GM23338 (cell line): ENCODE measurements at regions not wholly inside any gene's neighbourhood (a gene's known extent, or its start where the extent isn't known, plus 50 kb on each side); places are given as distances from the start of the nearest gene placed in this dataset.
A peak's percentile ranks its signal among the peaks of the same experiment; 100 is the strongest.

Experiments
- ATAC-seq: fragments of 200-7000 bp; cut with Tn5 transposase; 3 replicates; pipeline ENCODE4 v1.9.1; 2020
- DNase-seq: peaks from one replicate; pipeline ENCODE4 v3.0.0-alpha.2; 2015; ENCODE audit warnings: low spot score
- H2AFZ ChIP-seq: fragments of 200-600 bp; sonication (generic); 2 replicates; pipeline ENCODE4 v1.8.0; 2016; ENCODE audit warnings: antibody characterized with exemption, mild to moderate bottlenecking, moderate library complexity
- H3F3A ChIP-seq: fragments of 200-600 bp; sonication (generic); replicated peaks from 2 replicates; pipeline ENCODE4 v1.8.0; 2017; ENCODE audit warnings: antibody characterized with exemption, mixed run types, low read depth
- H3K27ac ChIP-seq: fragments of 200-600 bp; sonication (generic); 2 replicates; pipeline ENCODE4 v1.6.1; 2016; ENCODE audit warnings: low read depth
- H3K27me3 ChIP-seq: fragments of 200-600 bp; sonication (generic); 2 replicates; pipeline ENCODE4 v1.8.0; 2016; ENCODE audit warnings: mild to moderate bottlenecking, mixed run types, moderate library complexity; ENCODE audit not compliant: insufficient read depth
- H3K36me3 ChIP-seq: fragments of 200-600 bp; sonication (generic); 2 replicates; pipeline ENCODE4 v1.8.0; 2016; ENCODE audit warnings: mild to moderate bottlenecking; ENCODE audit not compliant: insufficient read depth
- H3K4me1 ChIP-seq: fragments of 200-600 bp; sonication (generic); 2 replicates; pipeline ENCODE4 v1.8.0; 2016; ENCODE audit warnings: mild to moderate bottlenecking, moderate library complexity; ENCODE audit not compliant: insufficient read depth
- H3K4me2 ChIP-seq: fragments of 200-600 bp; sonication (generic); 2 replicates; pipeline ENCODE4 v1.7.1; 2017; ENCODE audit warnings: mixed run types
- H3K4me3 ChIP-seq: fragments of 200-600 bp; sonication (generic); 2 replicates; pipeline ENCODE4 v1.6.1; 2016; ENCODE audit warnings: mixed run types
- H3K79me2 ChIP-seq: fragments of 200-600 bp; sonication (generic); replicated peaks from 2 replicates; pipeline ENCODE4 v1.8.0; 2017; ENCODE audit warnings: mild to moderate bottlenecking; ENCODE audit not compliant: insufficient read depth
- H3K9me2 ChIP-seq: fragments of 200-600 bp; sonication (generic); 2 replicates; pipeline ENCODE4 v1.8.0; 2017; ENCODE audit not compliant: insufficient read depth
- H4K20me1 ChIP-seq: fragments of 200-600 bp; sonication (generic); replicated peaks from 2 replicates; pipeline ENCODE4 v1.8.0; 2017; ENCODE audit warnings: mild to moderate bottlenecking; ENCODE audit not compliant: insufficient read depth
- H3K27ac Mint-ChIP-seq: 2 replicates; pipeline ENCODE4 v1.8.0; 2020; ENCODE audit warnings: inconsistent platforms, mild to moderate bottlenecking, moderate library complexity, mixed read lengths
- H3K27me3 Mint-ChIP-seq: 3 replicates; pipeline ENCODE4 v1.8.0; 2022; ENCODE audit warnings: low read depth, mild to moderate bottlenecking, moderate library complexity, mixed read lengths, inconsistent platforms; ENCODE audit not compliant: insufficient read depth, poor library complexity
- H3K36me3 Mint-ChIP-seq: 3 replicates; pipeline ENCODE4 v1.8.0; 2021; ENCODE audit warnings: low read depth, mild to moderate bottlenecking, inconsistent platforms, moderate library complexity, mixed read lengths
- H3K4me1 Mint-ChIP-seq: 3 replicates; pipeline ENCODE4 v1.8.0; 2020; ENCODE audit warnings: mild to moderate bottlenecking, inconsistent platforms, mixed read lengths
- H3K4me3 Mint-ChIP-seq: 3 replicates; pipeline ENCODE4 v1.8.0; 2021; ENCODE audit warnings: moderate library complexity, mild to moderate bottlenecking, inconsistent platforms, mixed read lengths
- H3K9me3 Mint-ChIP-seq: 3 replicates; pipeline ENCODE4 v1.8.0; 2020; ENCODE audit warnings: moderate library complexity, mild to moderate bottlenecking, inconsistent platforms, mixed read lengths
- CREB1 ChIP-seq: fragments of 250-450 bp; sonication (Bioruptor Pico); IDR thresholded peaks from 2 replicates; pipeline ENCODE4 v1.5.0; 2020; ENCODE audit warnings: low read depth, mild to moderate bottlenecking, moderate library complexity
- CTCF ChIP-seq, 2 experiments: fragments of 200-600 bp in 1 of 2; sonication (generic) in 1 of 2; conservative IDR thresholded peaks; 2 replicates each; pipeline versions ENCODE4 v1.5.1 to v1.6.1; 2016 to 2017; ENCODE audit warnings: antibody characterized with exemption in 2 of 2, low read depth in 2 of 2, mild to moderate bottlenecking in 2 of 2, moderate library complexity in 1 of 2
- EZH2 ChIP-seq: fragments of 200-600 bp; sonication (generic); IDR thresholded peaks from one replicate; pipeline ENCODE4 v1.8.0; 2017; ENCODE audit warnings: antibody characterized with exemption, mild to moderate bottlenecking, low read depth; ENCODE audit not compliant: unreplicated experiment
- EZH2phosphoT487 ChIP-seq: fragments of 200-600 bp; sonication (generic); IDR thresholded peaks from one replicate; pipeline ENCODE4 v1.8.1; 2018; ENCODE audit warnings: antibody characterized with exemption; ENCODE audit not compliant: unreplicated experiment
- POLR2AphosphoS5 ChIP-seq: IDR thresholded peaks from 2 replicates; pipeline ENCODE4 v1.6.1; 2016; ENCODE audit warnings: antibody characterized with exemption, low read depth
- REST ChIP-seq: IDR thresholded peaks from one replicate; pipeline ENCODE4 v1.6.1; 2018; ENCODE audit warnings: antibody characterized with exemption; ENCODE audit not compliant: unreplicated experiment
- TF ChIP-seq, protein P1 (sequence below): fragments of 250-450 bp; sonication (Bioruptor Pico); IDR thresholded peaks from 2 replicates; pipeline ENCODE4 v1.5.0; 2020; ENCODE audit warnings: mild to moderate bottlenecking, moderate library complexity

GRCh38 chrX:16268206-16268605 lies 100.9 kb downstream of the MAGEB17 start:
- Histone ChIP-seq H3K27me3 (no peaks in the 10 kb centered on the region), H3F3A (no peaks in the 10 kb centered on the region), H3K4me2 (no peak overlapping the region), H2AFZ (no peak overlapping the region), H3K36me3 (no peaks in the 10 kb centered on the region), H3K4me1 (no peaks in the 10 kb centered on the region), H3K27ac (no peak overlapping the region), H4K20me1 (no peaks in the 10 kb centered on the region), H3K9me2 (no peaks in the 10 kb centered on the region), H3K79me2 (no peaks in the 10 kb centered on the region), H3K4me3 (no peak overlapping the region)
- Mint-ChIP-seq H3K9me3 (peaks cover 16% of the 10 kb centered on the region), H3K27ac (no peak overlapping the region), H3K4me3 (no peak overlapping the region), H3K36me3 (peaks cover 6% of the 10 kb centered on the region; the same call in 2 of the 3 replicates), H3K27me3 (no peaks in the 10 kb centered on the region), H3K4me1 (no peaks in the 10 kb centered on the region)
- no peak for ATAC-seq
- DNase-seq, result no peak
- TF ChIP-seq EZH2phosphoT487 (no peak), REST (no peak), CTCF (conservative IDR thresholded peaks at IDR 0.05; ENCODE audit: low read depth in 2 of 2) (no peak), CREB1 (no peak), EZH2 (no peak), POLR2AphosphoS5 (no peak)

- Histone ChIP-seq H3K9me2 (no peaks in the 10 kb centered on the region), H3K27me3 (no peaks in the 10 kb centered on the region), H3F3A (no peaks in the 10 kb centered on the region), H3K4me2 (no peak overlapping the region), H3K79me2 (no peaks in the 10 kb centered on the region), H3K36me3 (no peaks in the 10 kb centered on the region), H4K20me1 (no peaks in the 10 kb centered on the region), H2AFZ (0 out of 2 replicates have a peak overlapping the region, but pooled peaks have one; percentile 47), H3K4me3 (no peak overlapping the region), H3K4me1 (no peaks in the 10 kb centered on the region), H3K27ac (no peak overlapping the region)
- peak; percentile 52 for ATAC-seq
- Mint-ChIP-seq H3K4me3 (no peak overlapping the region), H3K27ac (no peak overlapping the region), H3K27me3 (peaks cover 4% of the 10 kb centered on the region), H3K36me3 (peaks cover 24% of the 10 kb centered on the region; the same call in 2 of the 3 replicates), H3K9me3 (peaks cover 10% of the 10 kb centered on the region; the same call in 2 of the 3 replicates), H3K4me1 (peaks cover 3% of the 10 kb centered on the region; the same call in 1 of the 3 replicates)
- DNase-seq, result peak; percentile 50
- TF ChIP-seq, protein P1, sequence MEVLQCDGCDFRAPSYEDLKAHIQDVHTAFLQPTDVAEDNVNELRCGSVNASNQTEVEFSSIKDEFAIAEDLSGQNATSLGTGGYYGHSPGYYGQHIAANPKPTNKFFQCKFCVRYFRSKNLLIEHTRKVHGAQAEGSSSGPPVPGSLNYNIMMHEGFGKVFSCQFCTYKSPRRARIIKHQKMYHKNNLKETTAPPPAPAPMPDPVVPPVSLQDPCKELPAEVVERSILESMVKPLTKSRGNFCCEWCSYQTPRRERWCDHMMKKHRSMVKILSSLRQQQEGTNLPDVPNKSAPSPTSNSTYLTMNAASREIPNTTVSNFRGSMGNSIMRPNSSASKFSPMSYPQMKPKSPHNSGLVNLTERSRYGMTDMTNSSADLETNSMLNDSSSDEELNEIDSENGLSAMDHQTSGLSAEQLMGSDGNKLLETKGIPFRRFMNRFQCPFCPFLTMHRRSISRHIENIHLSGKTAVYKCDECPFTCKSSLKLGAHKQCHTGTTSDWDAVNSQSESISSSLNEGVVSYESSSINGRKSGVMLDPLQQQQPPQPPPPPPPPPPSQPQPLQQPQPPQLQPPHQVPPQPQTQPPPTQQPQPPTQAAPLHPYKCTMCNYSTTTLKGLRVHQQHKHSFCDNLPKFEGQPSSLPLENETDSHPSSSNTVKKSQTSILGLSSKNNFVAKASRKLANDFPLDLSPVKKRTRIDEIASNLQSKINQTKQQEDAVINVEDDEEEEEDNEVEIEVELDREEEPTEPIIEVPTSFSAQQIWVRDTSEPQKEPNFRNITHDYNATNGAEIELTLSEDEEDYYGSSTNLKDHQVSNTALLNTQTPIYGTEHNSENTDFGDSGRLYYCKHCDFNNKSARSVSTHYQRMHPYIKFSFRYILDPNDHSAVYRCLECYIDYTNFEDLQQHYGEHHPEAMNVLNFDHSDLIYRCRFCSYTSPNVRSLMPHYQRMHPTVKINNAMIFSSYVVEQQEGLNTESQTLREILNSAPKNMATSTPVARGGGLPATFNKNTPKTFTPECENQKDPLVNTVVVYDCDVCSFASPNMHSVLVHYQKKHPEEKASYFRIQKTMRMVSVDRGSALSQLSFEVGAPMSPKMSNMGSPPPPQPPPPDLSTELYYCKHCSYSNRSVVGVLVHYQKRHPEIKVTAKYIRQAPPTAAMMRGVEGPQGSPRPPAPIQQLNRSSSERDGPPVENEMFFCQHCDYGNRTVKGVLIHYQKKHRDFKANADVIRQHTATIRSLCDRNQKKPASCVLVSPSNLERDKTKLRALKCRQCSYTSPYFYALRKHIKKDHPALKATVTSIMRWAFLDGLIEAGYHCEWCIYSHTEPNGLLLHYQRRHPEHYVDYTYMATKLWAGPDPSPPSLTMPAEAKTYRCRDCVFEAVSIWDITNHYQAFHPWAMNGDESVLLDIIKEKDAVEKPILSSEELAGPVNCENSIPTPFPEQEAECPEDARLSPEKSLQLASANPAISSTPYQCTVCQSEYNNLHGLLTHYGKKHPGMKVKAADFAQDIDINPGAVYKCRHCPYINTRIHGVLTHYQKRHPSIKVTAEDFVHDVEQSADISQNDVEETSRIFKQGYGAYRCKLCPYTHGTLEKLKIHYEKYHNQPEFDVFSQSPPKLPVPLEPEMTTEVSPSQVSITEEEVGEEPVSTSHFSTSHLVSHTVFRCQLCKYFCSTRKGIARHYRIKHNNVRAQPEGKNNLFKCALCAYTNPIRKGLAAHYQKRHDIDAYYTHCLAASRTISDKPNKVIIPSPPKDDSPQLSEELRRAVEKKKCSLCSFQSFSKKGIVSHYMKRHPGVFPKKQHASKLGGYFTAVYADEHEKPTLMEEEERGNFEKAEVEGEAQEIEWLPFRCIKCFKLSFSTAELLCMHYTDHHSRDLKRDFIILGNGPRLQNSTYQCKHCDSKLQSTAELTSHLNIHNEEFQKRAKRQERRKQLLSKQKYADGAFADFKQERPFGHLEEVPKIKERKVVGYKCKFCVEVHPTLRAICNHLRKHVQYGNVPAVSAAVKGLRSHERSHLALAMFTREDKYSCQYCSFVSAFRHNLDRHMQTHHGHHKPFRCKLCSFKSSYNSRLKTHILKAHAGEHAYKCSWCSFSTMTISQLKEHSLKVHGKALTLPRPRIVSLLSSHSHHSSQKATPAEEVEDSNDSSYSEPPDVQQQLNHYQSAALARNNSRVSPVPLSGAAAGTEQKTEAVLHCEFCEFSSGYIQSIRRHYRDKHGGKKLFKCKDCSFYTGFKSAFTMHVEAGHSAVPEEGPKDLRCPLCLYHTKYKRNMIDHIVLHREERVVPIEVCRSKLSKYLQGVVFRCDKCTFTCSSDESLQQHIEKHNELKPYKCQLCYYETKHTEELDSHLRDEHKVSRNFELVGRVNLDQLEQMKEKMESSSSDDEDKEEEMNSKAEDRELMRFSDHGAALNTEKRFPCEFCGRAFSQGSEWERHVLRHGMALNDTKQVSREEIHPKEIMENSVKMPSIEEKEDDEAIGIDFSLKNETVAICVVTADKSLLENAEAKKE (CRISPR knock-in tag), result 0 out of 2 replicates have a peak, but pooled peaks have one; percentile 35
- TF ChIP-seq CTCF (conservative IDR thresholded peaks at IDR 0.05; ENCODE audit: low read depth in 2 of 2), result peak; percentile 37 to 68
Observed at GRCh38 chrX:16278927-16279326, 111.6 kb downstream of the MAGEB17 start.
